ENCODE measurements at regions not wholly inside any gene's neighbourhood (a gene's known extent, or its start where the extent isn't known, plus 50 kb on each side); places are given as distances from the start of the nearest gene placed in this dataset.

GRCh38 chr5:123273984-123274383, 149.2 kb downstream of the CEP120 start:
- no peaks in the 10 kb centered on the region for H3K9me3 Mint-ChIP-seq
- intact Hi-C loops (cut with micrococcal nuclease) = no loop called here
- no peak overlapping the region for H3K27ac Mint-ChIP-seq
- ATAC-seq (ENCODE audit: low read depth) (no peak), DNase-seq (no peak)
- H3K27me3 Mint-ChIP-seq = no peaks in the 10 kb centered on the region
- POLR2A ChIA-PET = no interaction called here
- CTCF ChIA-PET = no interaction called here
- no peaks in the 10 kb centered on the region for H3K36me3 Mint-ChIP-seq (ENCODE audit: low read depth)
- TF ChIP-seq, protein P1, sequence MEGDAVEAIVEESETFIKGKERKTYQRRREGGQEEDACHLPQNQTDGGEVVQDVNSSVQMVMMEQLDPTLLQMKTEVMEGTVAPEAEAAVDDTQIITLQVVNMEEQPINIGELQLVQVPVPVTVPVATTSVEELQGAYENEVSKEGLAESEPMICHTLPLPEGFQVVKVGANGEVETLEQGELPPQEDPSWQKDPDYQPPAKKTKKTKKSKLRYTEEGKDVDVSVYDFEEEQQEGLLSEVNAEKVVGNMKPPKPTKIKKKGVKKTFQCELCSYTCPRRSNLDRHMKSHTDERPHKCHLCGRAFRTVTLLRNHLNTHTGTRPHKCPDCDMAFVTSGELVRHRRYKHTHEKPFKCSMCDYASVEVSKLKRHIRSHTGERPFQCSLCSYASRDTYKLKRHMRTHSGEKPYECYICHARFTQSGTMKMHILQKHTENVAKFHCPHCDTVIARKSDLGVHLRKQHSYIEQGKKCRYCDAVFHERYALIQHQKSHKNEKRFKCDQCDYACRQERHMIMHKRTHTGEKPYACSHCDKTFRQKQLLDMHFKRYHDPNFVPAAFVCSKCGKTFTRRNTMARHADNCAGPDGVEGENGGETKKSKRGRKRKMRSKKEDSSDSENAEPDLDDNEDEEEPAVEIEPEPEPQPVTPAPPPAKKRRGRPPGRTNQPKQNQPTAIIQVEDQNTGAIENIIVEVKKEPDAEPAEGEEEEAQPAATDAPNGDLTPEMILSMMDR (IDR thresholded peaks at IDR 0.05) = no peak
- no peak overlapping the region for H3K4me3 Mint-ChIP-seq
- H3K4me1 Mint-ChIP-seq = no peaks in the 10 kb centered on the region

- Mint-ChIP-seq H3K4me1 (no peaks in the 10 kb centered on the region), H3K27me3 (no peaks in the 10 kb centered on the region), H3K4me3 (no peak overlapping the region), H3K9me3 (no peaks in the 10 kb centered on the region), H3K36me3 (ENCODE audit: low read depth) (no peaks in the 10 kb centered on the region), H3K27ac (no peak overlapping the region)
- CTCF ChIA-PET = no interaction called here
- TF ChIP-seq, protein P1 (IDR thresholded peaks at IDR 0.05) = no peak
- DNase-seq (no peak), ATAC-seq (ENCODE audit: low read depth) (no peak)
- POLR2A ChIA-PET = no interaction called here
- intact Hi-C loops (cut with micrococcal nuclease) = no loop called here
These were observed 150.1 kb downstream of the CEP120 start for GRCh38 chr5:123273095-123273494.

DNA sequence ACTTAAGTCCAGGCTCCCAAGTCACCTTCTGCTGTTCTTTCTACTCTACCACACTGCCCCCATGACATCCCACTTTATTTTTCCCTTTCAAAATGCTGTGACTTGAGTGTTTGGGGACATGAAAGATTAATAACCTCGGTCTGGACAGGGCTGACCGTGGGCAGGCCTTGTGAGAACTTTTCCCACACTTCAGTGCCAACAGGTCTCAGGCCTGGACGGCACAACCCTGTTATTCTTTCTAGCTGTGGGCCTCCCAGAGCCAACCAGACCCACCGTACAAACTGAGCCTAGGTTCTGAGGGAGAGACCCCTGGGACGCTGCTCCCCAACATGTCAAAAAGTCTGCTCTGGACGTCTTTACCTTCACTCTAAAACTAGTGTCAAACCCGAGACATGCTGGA, 153.4 kb downstream of the CEP120 start:
- POLR2A ChIA-PET = no interaction called here
- H3K4me1 Mint-ChIP-seq = no peaks in the 10 kb centered on the region
- intact Hi-C loops (cut with micrococcal nuclease) = no loop called here
- H3K27me3 Mint-ChIP-seq = no peaks in the 10 kb centered on the region
- DNase-seq = no peak
- no peak for ATAC-seq (ENCODE audit: low read depth)
- H3K27ac Mint-ChIP-seq = no peak overlapping the region
- TF ChIP-seq, protein P1 (IDR thresholded peaks at IDR 0.05) = no peak
- CTCF ChIA-PET = no interaction called here
- no peak overlapping the region for H3K4me3 Mint-ChIP-seq
- no peaks in the 10 kb centered on the region for H3K9me3 Mint-ChIP-seq
- no peaks in the 10 kb centered on the region for H3K36me3 Mint-ChIP-seq (ENCODE audit: low read depth)

DNA sequence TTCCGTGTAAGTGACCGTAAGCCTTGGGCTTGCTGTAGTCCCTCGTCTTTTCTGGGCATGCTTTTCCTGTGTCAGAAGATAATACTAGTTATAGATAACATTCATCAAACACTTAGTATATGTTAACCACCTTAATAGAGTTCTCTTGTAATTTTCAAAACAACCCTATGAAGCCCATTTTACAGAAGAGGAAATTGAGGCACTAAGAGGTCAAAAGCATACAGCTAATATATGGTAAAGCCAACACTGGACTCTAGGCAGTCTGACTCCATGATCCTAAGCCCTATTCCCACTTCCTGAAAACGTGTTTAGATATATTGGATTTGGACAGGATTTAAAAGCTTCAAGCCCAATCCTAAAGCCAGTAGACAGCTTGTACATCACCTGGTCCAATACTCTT, 153.8 kb downstream of the CEP120 start:
- H3K4me1 Mint-ChIP-seq = no peaks in the 10 kb centered on the region
- ATAC-seq (ENCODE audit: low read depth) = no peak

GRCh38 chr5:123266365-123266764, 156.8 kb downstream of the CEP120 start:
- ATAC-seq (ENCODE audit: low read depth) (no peak), DNase-seq (no peak)
- ChIA-PET CTCF (no interaction called here), POLR2A (no interaction called here)
- Mint-ChIP-seq H3K36me3 (ENCODE audit: low read depth) (no peaks in the 10 kb centered on the region), H3K4me1 (no peaks in the 10 kb centered on the region), H3K4me3 (no peak overlapping the region), H3K27ac (no peak overlapping the region), H3K27me3 (peaks cover 2% of the 10 kb centered on the region), H3K9me3 (no peaks in the 10 kb centered on the region)
- TF ChIP-seq, protein P1 (IDR thresholded peaks at IDR 0.05) = no peak
- intact Hi-C loops (cut with micrococcal nuclease) = no loop called here

More for the DNA sequence above, 153.8 kb downstream of the CEP120 start:
- POLR2A ChIA-PET = no interaction called here
- TF ChIP-seq, protein P1 (IDR thresholded peaks at IDR 0.05) = no peak
- no peaks in the 10 kb centered on the region for H3K27me3 Mint-ChIP-seq
- no peak for DNase-seq
- CTCF ChIA-PET = no interaction called here
- H3K4me3 Mint-ChIP-seq = no peak overlapping the region
- no peak overlapping the region for H3K27ac Mint-ChIP-seq
- intact Hi-C loops (cut with micrococcal nuclease) = no loop called here
- H3K36me3 Mint-ChIP-seq (ENCODE audit: low read depth) = no peaks in the 10 kb centered on the region
- H3K9me3 Mint-ChIP-seq = no peaks in the 10 kb centered on the region

Data from activated B cell treated with CpG ODN at 0.5 μM for 24 hours (primary cell).